ENCODE measurements at regions not wholly inside any gene's neighbourhood (a gene's known extent, or its start where the extent isn't known, plus 50 kb on each side); places are given as distances from the start of the nearest gene placed in this dataset.

DNA sequence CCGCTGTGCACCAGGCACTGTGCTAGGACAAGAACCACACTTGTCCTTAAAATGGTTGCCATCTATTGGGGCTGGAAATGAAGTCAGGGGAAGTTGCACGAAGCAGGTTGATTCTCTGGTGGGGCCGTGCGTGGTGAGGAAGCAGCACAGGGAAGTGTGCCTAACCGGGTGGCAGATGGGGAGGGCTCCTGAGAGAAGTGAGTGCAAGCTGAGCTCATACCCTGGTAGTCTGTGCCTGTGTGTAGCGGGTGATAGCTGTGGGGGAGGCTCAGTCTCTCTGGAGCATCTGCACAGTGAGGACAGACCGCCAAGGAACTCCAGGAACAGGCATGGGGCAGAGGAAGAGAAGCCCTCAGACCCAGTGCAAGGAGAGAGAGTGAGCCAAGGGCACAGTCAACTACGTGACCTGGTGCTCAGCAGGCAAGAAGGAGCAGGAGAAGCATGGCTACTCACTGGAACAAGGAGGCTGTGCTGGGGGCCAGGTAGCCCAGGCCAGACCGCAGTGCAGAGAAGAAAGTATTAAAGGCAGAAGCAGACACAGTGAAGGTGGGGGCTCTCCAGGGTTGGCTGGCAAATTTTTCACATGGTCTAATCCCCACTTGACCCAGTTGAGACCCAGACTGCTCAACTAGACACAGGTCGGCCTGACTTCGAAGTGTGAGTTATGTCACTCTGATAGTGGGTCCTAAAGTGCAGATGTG lies 155.0 kb downstream of the CDH26 start:
- TF ChIP-seq, protein P1, sequence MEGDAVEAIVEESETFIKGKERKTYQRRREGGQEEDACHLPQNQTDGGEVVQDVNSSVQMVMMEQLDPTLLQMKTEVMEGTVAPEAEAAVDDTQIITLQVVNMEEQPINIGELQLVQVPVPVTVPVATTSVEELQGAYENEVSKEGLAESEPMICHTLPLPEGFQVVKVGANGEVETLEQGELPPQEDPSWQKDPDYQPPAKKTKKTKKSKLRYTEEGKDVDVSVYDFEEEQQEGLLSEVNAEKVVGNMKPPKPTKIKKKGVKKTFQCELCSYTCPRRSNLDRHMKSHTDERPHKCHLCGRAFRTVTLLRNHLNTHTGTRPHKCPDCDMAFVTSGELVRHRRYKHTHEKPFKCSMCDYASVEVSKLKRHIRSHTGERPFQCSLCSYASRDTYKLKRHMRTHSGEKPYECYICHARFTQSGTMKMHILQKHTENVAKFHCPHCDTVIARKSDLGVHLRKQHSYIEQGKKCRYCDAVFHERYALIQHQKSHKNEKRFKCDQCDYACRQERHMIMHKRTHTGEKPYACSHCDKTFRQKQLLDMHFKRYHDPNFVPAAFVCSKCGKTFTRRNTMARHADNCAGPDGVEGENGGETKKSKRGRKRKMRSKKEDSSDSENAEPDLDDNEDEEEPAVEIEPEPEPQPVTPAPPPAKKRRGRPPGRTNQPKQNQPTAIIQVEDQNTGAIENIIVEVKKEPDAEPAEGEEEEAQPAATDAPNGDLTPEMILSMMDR (conservative IDR thresholded peaks at IDR 0.05; ENCODE audit: control insufficient read depth, insufficient read depth, low read depth, low read length), result no peak
- no peak for DNase-seq (ENCODE audit: low read depth)
- H3K4me3 ChIP-seq (ENCODE audit: control insufficient read depth, low read depth, low read length), result no peak overlapping the region

DNA sequence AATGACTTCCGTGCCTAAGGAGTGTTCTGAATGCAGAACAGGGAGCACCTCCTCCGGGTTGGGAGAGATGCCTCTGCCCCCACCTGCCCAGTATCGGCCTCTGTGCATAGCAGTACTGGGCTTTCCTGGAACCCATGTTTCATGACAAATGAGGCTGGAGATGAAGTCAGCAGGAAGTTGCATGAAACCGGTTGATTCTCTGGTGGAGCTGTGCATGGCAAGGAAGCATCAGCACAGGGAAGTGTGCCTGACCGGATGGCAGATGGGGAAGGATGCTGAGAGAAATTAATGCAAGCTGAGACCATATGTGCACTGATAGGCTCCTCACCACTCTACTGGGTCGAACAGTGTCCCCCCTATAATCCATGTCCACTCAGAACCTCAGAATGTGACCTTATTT lies 155.5 kb downstream of the CDH26 start:
- no peak for DNase-seq (ENCODE audit: low read depth)
- TF ChIP-seq, protein P1 (conservative IDR thresholded peaks at IDR 0.05; ENCODE audit: control insufficient read depth, insufficient read depth, low read depth, low read length), result no peak
- no peak overlapping the region for H3K4me3 ChIP-seq (ENCODE audit: control insufficient read depth, low read depth, low read length)

DNA sequence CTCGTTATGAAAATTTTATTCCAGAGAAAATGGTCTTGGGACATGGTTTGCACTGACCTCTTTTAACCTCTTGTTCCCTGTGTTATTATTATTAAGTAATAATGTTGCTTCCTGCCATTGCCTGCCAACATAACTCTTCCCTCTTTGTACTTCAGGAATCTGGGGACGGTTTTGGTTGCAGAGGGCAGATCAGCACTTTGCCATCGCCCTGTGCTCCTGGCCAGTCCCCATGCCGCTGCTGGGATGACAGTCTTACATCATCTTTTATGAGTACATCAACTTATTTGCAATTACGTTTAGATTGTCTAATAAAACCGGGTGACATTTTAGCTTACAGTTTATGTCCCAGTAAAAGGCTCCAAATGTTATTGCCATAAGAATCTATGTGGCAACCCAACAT lies 157.2 kb downstream of the CDH26 start:
- TF ChIP-seq, protein P1 (conservative IDR thresholded peaks at IDR 0.05; ENCODE audit: control insufficient read depth, insufficient read depth, low read depth, low read length), result no peak
- DNase-seq (ENCODE audit: low read depth), result no peak
- no peak overlapping the region for H3K4me3 ChIP-seq (ENCODE audit: control insufficient read depth, low read depth, low read length)

DNA sequence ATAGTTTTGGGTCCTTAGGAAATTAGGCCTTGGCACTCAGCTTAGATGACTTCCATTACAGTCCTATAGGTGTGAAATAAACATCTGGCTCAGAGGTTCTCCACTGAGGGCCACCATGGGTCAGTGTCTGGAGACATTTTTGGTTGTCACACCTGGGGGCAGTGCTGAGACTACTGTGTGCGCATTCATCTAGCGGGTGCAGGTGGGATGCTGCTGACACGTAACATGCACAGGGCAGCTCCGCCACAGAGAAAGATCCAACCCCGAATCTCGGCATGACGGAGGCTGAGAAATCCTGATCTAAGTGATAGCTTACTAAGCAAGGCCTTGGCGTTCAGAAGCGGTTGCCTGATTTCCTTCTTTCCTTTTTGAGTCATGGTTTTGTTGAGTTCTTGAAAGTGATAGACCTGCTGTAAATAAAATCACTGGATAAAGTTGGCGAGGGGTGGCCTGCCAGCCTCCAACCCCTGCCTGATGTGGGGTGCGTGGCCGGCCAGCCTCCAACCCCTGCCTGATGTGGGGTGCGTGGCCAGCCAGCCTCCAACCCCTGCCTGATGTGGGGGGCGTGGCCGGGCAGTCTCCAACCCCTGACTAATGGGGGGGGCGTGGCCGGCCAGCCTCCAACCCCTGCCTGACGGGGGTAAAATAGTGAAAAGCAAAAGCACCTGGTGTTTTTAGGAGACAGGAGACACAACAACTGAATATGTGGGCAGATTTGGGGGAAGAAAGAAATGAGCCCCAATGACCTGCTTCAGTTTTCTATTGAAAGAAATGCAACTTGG lies 158.1 kb downstream of the CDH26 start:
- TF ChIP-seq, protein P1 (conservative IDR thresholded peaks at IDR 0.05; ENCODE audit: control insufficient read depth, insufficient read depth, low read depth, low read length), result no peak
- no peak for DNase-seq (ENCODE audit: low read depth)
- no peak overlapping the region for H3K4me3 ChIP-seq (ENCODE audit: control insufficient read depth, low read depth, low read length)

DNA sequence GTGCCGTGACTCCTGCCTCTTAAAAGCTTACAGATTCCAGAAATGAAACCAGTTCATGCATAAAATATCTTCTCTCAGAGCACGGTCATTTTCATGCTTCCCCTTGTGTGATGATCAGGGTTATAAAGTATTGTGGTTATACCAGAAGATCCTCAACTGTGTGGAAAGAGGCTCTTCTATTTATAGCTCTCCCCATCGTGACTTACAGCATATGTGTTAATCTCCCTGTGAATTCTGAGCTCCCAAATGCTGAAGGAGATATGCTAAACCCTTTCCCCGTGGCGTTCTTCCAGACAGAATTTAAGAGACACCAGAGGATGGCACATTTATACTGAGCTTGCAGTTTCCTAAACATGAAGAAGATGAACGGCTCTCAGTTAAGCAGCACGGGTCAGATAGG lies 158.8 kb downstream of the CDH26 start:
- H3K4me3 ChIP-seq (ENCODE audit: control insufficient read depth, low read depth, low read length), result no peak overlapping the region
- TF ChIP-seq, protein P1 (conservative IDR thresholded peaks at IDR 0.05; ENCODE audit: control insufficient read depth, insufficient read depth, low read depth, low read length), result no peak
- peak; percentile 21 for DNase-seq (ENCODE audit: low read depth)

DNA sequence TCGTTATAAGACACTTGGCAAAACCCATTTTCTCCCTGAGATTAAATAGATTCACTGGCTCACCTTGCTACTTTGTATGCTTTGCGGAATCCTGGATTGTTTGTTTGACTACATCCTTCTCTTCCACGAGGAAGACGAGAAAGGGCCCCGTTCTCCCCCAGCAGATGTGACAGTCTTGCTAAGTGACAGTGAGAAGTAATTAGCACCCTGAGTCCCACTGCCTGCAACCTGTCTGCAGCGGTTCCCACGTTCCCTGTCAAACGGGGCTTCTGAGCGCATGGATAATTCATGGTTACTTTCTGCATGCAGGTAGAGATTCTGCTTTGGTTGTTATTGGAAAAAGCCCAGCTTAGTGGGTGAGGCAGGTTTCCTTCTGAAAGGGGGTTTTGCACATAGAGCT lies 163.7 kb downstream of the CDH26 start:
- no peak for DNase-seq (ENCODE audit: low read depth)
- TF ChIP-seq, protein P1 (conservative IDR thresholded peaks at IDR 0.05; ENCODE audit: control insufficient read depth, insufficient read depth, low read depth, low read length), result no peak

More for the DNA sequence above, 163.7 kb downstream of the CDH26 start:
- H3K4me3 ChIP-seq (ENCODE audit: control insufficient read depth, low read depth, low read length), result no peak overlapping the region

Measured in fibroblast of mammary gland (primary cell).